ENCODE measurements at regions not wholly inside any gene's neighbourhood (a gene's known extent, or its start where the extent isn't known, plus 50 kb on each side); places are given as distances from the start of the nearest gene placed in this dataset.

- TF ChIP-seq CTCF (conservative IDR thresholded peaks at IDR 0.05 in 1 of 2, IDR thresholded peaks at IDR 0.05 in 1 of 2; ENCODE audit: extremely low read depth in 1 of 2, insufficient read depth in 1 of 2, low read depth in 1 of 2, low read length in 2 of 2) (no peak), EZH2 (IDR thresholded peaks at IDR 0.05; ENCODE audit: borderline replicate concordance, low read length) (no peak)
Measured at GRCh38 chr4:3673176-3673575, 93.0 kb upstream of the ADRA2C start.
